Suprapubic skin (tissue), 4 donors: ENCODE measurements at regions not wholly inside any gene's neighbourhood (a gene's known extent, or its start where the extent isn't known, plus 50 kb on each side); places are given as distances from the start of the nearest gene placed in this dataset.

Experiments used
- DNase-seq, 2 donors: peaks; one replicate each; pipeline ENCODE4 v3.0.0-alpha.2; 2019; ENCODE audit warnings: low spot score in 2 of 2
- H3K27ac ChIP-seq: fragments of 200-600 bp; sonication (generic); one replicate; pipeline ENCODE4 v1.5.1; 2019
- H3K27me3 ChIP-seq: fragments of 200-600 bp; sonication (generic); one replicate; pipeline ENCODE4 v1.5.1; 2019
- H3K36me3 ChIP-seq: fragments of 200-600 bp; sonication (generic); one replicate; pipeline ENCODE4 v1.5.1; 2019
- H3K4me1 ChIP-seq: fragments of 200-600 bp; sonication (generic); one replicate; pipeline ENCODE4 v1.5.1; 2019
- H3K4me3 ChIP-seq: fragments of 200-600 bp; sonication (generic); one replicate; pipeline ENCODE4 v1.5.1; 2019; ENCODE audit warnings: mild to moderate bottlenecking
- H3K9me3 ChIP-seq: fragments of 200-600 bp; sonication (generic); one replicate; pipeline ENCODE4 v1.5.1; 2019
- CTCF ChIP-seq, 2 donors: fragments of 200-600 bp in 1 of 2; fragments of 450-650 bp in 1 of 2; sonication (generic) in 1 of 2; IDR thresholded peaks; one replicate each; pipeline ENCODE4 v1.5.1; 2016 to 2019; ENCODE audit warnings: antibody characterized with exemption in 2 of 2, mild to moderate bottlenecking in 1 of 2, moderate library complexity in 1 of 2
- EP300 ChIP-seq: sonication (generic); formaldehyde crosslinking; IDR thresholded peaks from one replicate; pipeline ENCODE4 v1.6.1; 2017; ENCODE audit warnings: antibody characterized with exemption
- POLR2A ChIP-seq, 2 donors: fragments of 450-650 bp; IDR thresholded peaks; one replicate each; pipeline ENCODE4 v1.6.1; 2017; ENCODE audit warnings: antibody characterized with exemption in 2 of 2, mild to moderate bottlenecking in 2 of 2, moderate library complexity in 2 of 2
- POLR2AphosphoS5 ChIP-seq, 3 donors: sonication (generic); formaldehyde crosslinking; IDR thresholded peaks; one replicate each; pipeline ENCODE4 v1.6.1; 2017; ENCODE audit warnings: antibody characterized with exemption in 3 of 3
- whole genome bisulfite sequencing: methylation state at CpG from one replicate; pipeline ENCODE4 v1.1.5; 2018; 5-methylcytosine and 5-hydroxymethylcytosine counted together

- no peak for DNase-seq
- H3K4me1 ChIP-seq = peaks cover 15% of the 10 kb centered on the region
- no peaks in the 10 kb centered on the region for H3K36me3 ChIP-seq
- H3K27me3 ChIP-seq = no peaks in the 10 kb centered on the region
- no peak overlapping the region for H3K4me3 ChIP-seq
- peak overlapping the region; percentile 15 for H3K27ac ChIP-seq
- WGBS = 51% methylated on average over 11 of the region's 11 CpGs
- TF ChIP-seq POLR2A (IDR thresholded peaks at IDR 0.05) (no peak), POLR2AphosphoS5 (IDR thresholded peaks at IDR 0.05) (no peak), EP300 (no peak), CTCF (IDR thresholded peaks at IDR 0.05) (no peak)
- no peaks in the 10 kb centered on the region for H3K9me3 ChIP-seq
Measured at GRCh38 chr15:93485438-93486327, 396.7 kb upstream of the RGMA start.

DNA sequence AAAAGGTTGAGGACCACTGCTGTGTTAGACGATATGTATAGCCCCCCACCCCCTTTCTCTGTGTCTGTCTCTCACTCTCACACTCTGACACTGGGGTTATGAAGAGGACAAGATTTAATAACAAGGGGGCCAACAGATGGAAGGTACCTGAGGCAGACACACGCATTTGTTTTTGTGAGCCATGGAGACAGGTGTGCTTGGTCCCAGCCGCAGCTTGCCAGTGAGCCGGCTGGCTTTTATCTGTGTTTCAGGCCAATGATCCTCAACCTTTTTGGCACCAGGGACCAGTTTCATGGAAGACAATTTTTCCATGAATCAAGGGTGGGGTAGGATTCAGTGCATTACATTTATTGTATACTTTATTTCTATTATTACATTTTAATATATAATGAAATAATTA lies 394.9 kb upstream of the RGMA start:
- no peaks in the 10 kb centered on the region for H3K27me3 ChIP-seq
- H3K9me3 ChIP-seq = no peaks in the 10 kb centered on the region
- H3K4me1 ChIP-seq = peaks cover 25% of the 10 kb centered on the region
- no peaks in the 10 kb centered on the region for H3K36me3 ChIP-seq
- 94% methylated on average over 4 of the region's 4 CpGs for WGBS
- no peak overlapping the region for H3K4me3 ChIP-seq
- DNase-seq = no peak
- no peak for TF ChIP-seq CTCF (IDR thresholded peaks at IDR 0.05)
- no peak for TF ChIP-seq POLR2AphosphoS5 (IDR thresholded peaks at IDR 0.05)
- TF ChIP-seq EP300 = no peak
- no peak for TF ChIP-seq POLR2A (IDR thresholded peaks at IDR 0.05)
- no peak overlapping the region for H3K27ac ChIP-seq

GRCh38 chr15:93482731-93483130 lies 393.7 kb upstream of the RGMA start:
- TF ChIP-seq POLR2A (IDR thresholded peaks at IDR 0.05) (no peak), POLR2AphosphoS5 (IDR thresholded peaks at IDR 0.05) (no peak), CTCF (IDR thresholded peaks at IDR 0.05) (no peak), EP300 (no peak)
- Histone ChIP-seq H3K4me3 (no peak overlapping the region), H3K4me1 (peaks cover 25% of the 10 kb centered on the region), H3K27me3 (no peaks in the 10 kb centered on the region), H3K36me3 (no peaks in the 10 kb centered on the region), H3K27ac (no peak overlapping the region), H3K9me3 (no peaks in the 10 kb centered on the region)
- 64% methylated on average over 6 of the region's 6 CpGs for WGBS
- DNase-seq = no peak

DNA sequence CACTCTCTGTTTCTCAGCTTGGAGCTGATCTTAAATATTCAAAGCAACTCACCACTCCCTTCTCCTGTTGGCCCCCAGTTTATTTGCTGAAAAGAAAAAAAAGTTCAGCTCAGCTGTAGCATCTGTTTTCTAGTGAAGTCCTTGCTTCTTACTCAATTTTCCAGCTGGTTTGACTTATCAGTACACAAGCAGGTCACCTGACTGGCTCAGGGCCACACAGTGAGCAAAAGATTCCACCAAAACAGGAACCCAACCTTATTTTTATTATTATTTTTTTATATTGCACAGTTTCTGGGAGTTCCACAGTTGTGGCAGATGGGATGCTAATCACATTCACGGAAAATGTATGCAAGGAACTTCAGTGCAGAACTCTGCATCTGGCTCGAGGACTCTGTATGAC lies 390.7 kb upstream of the RGMA start:
- peak in 1 of 2 donors; percentile 84 for DNase-seq
- TF ChIP-seq POLR2A (IDR thresholded peaks at IDR 0.05) (no peak), EP300 (no peak), CTCF (IDR thresholded peaks at IDR 0.05) (no peak), POLR2AphosphoS5 (IDR thresholded peaks at IDR 0.05) (no peak)
- H3K27me3 ChIP-seq = no peaks in the 10 kb centered on the region

DNA sequence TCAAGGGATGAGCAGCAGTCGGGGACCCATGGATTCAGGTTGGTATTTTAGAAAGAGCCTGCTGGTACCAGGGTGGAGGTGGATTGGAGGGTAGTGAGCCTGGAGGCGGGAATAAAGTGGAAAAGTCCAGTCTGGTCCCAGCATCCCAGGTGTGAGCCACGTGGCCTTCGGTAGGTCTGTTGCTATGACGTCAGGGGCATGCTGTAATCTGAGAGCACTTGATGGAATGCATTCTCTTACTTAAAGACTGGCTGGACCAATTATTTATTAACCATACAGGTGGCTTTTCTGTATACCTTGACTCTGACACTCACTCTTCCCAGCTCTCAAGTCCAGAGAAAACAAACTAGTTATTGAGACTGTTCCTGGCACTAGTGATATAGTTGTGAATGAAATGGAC lies 389.9 kb upstream of the RGMA start:
- no peak for DNase-seq
- WGBS = 81% methylated on average over 5 of the region's 5 CpGs
- TF ChIP-seq EP300 (no peak), CTCF (IDR thresholded peaks at IDR 0.05) (no peak), POLR2AphosphoS5 (IDR thresholded peaks at IDR 0.05) (no peak), POLR2A (IDR thresholded peaks at IDR 0.05) (no peak)
- Histone ChIP-seq H3K27ac (no peak overlapping the region), H3K36me3 (no peaks in the 10 kb centered on the region), H3K9me3 (no peaks in the 10 kb centered on the region), H3K27me3 (no peaks in the 10 kb centered on the region), H3K4me3 (no peak overlapping the region), H3K4me1 (peaks cover 10% of the 10 kb centered on the region)

More for the DNA sequence above, 390.7 kb upstream of the RGMA start:
- WGBS = 24% methylated on average over 2 of the region's 2 CpGs
- H3K36me3 ChIP-seq = no peaks in the 10 kb centered on the region
- no peak overlapping the region for H3K4me3 ChIP-seq
- H3K9me3 ChIP-seq = no peaks in the 10 kb centered on the region
- H3K4me1 ChIP-seq = peaks cover 10% of the 10 kb centered on the region
- no peak overlapping the region for H3K27ac ChIP-seq
